SK-N-MC (cell line): ENCODE measurements at regions not wholly inside any gene's neighbourhood (a gene's known extent, or its start where the extent isn't known, plus 50 kb on each side); places are given as distances from the start of the nearest gene placed in this dataset.

Experiments used
- DNase-seq: peaks from one replicate; pipeline ENCODE4 v3.0.0-alpha.2; 2011; ENCODE audit warnings: low read depth, low spot score
- H3K27ac ChIP-seq: fragments of 200-600 bp; sonication (generic); 2 replicates; pipeline ENCODE4 v1.5.1; 2016; ENCODE audit warnings: mixed run types
- H3K36me3 ChIP-seq: fragments of 200-600 bp; sonication (generic); 2 replicates; pipeline ENCODE4 v1.6.1; 2017; ENCODE audit warnings: antibody characterized with exemption, low read length, mixed read lengths; ENCODE audit not compliant: insufficient read depth
- H3K4me3 ChIP-seq: fragments of 200-600 bp; sonication (generic); 2 replicates; pipeline ENCODE4 v1.5.1; 2016
- H3K9ac ChIP-seq: fragments of 200-600 bp; sonication (generic); 2 replicates; pipeline ENCODE4 v1.8.0; 2017; ENCODE audit warnings: mixed run types, mixed read lengths; ENCODE audit not compliant: insufficient read length
- H3K9me3 ChIP-seq: fragments of 200-600 bp; sonication (generic); 2 replicates; pipeline ENCODE4 v1.6.1; 2017; ENCODE audit warnings: low read depth, mild to moderate bottlenecking, antibody characterized with exemption, low read length, moderate library complexity, mixed read lengths
- EZH2 ChIP-seq: fragments of 200-600 bp; sonication (generic); IDR thresholded peaks from one replicate; pipeline ENCODE4 v1.6.1; 2017; ENCODE audit warnings: antibody characterized with exemption
- FOXP2 ChIP-seq: optimal IDR thresholded peaks from 2 replicates; pipeline ENCODE3; 2011; ENCODE audit warnings: mild to moderate bottlenecking, moderate library complexity; ENCODE audit not compliant: insufficient read depth; ENCODE audit errors: extremely low read length, control extremely low read depth
- POLR2AphosphoS5 ChIP-seq: IDR thresholded peaks from 2 replicates; pipeline ENCODE4 v1.6.1; 2012; ENCODE audit warnings: mild to moderate bottlenecking, low read depth, low read length, borderline replicate concordance

DNA sequence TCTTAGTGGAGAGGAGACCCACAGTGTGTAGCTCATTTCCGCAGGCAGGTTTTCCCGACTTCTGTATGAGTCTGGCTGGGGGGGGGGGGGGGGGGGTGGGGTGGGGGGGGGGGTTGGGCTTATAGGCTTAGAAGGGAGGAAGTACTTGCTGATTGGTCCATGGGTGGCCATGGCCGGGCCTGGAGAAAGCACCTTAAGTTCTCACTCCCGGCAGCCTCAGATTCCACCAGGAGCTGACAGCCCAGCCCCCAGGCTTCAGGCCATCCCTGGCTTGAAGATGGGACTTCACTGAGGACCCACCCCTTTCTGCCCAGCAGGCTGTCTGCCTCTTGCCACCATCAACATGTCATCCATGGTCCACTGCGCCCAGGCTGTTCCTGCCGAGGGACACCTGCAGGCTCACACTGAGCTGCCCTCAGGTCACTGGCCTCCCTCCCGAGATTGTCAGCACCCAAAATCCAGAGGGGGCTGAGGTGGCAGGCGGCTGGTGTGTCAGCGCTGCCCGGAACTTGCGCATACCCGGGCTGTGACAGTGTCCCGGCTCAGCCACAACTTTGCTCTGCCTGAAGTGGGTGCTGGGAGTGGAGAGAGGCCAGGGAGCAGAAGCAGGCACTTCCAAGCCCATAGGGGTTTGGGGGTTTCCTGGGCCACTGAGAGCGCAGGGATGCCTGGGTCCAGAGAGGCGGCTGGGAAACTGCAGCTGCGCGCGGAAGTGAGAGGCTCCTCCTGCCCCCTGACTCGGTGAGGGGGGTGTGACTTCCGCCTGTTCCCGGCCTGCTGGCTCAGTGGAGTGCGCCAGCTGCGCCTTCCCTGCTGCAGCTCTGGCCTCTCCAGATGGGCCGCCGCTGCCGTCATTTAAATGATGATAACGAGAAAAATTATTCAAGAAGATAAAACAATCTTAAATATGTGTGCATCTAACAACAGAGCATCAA, 256.1 kb downstream of the RPRM start:
- TF ChIP-seq FOXP2: no peak
- TF ChIP-seq POLR2AphosphoS5: no peak
- no peak for TF ChIP-seq EZH2
- DNase-seq: no peak
- H3K4me3 ChIP-seq: no peak overlapping the region
- no peak overlapping the region for H3K27ac ChIP-seq
- no peaks in the 10 kb centered on the region for H3K9me3 ChIP-seq
- H3K9ac ChIP-seq: no peak overlapping the region
- no peaks in the 10 kb centered on the region for H3K36me3 ChIP-seq

DNA sequence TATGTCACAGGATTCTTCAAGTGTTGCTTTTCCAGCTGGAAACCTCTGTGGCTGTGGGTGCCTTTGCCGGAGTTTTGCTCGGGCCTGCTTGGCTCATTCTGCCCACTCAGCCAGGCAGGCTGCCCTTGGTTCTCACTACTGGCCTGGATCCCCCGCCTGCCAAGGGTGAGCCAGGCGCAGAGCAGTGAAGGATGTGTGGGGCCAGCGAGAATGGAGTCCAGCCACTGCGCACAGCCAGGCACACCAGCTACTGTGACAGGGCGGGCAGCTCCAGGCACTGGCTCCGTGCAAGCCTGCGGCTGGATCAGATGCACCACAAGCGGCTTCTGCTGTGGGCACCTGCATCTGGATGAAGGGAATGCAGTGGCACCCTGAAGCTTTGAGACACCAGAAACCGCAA, 257.1 kb downstream of the RPRM start:
- Histone ChIP-seq H3K27ac (no peak overlapping the region), H3K4me3 (no peak overlapping the region), H3K9me3 (no peaks in the 10 kb centered on the region), H3K36me3 (no peaks in the 10 kb centered on the region), H3K9ac (no peak overlapping the region)
- no peak for DNase-seq
- no peak for TF ChIP-seq EZH2

DNA sequence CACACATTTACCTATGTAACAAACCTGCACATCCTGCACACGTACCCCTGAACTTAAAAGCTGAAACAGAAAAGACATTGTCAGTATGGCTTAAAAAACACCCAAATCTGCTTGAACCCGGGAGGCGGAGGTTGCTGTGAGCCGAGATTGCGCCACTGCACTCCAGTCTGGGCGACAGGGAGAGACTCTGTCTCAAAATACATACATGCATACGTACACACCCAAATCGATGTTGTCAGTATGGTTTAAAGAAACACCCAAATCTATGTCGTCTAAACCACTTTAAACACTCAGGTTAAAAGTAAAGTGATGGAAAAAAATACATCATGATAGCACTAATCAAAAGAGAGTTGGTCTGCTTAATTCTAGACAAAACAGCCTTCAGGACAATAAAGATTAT, 257.5 kb downstream of the RPRM start:
- no peak overlapping the region for H3K9ac ChIP-seq
- no peaks in the 10 kb centered on the region for H3K9me3 ChIP-seq
- no peak overlapping the region for H3K27ac ChIP-seq
- no peak overlapping the region for H3K4me3 ChIP-seq
- H3K36me3 ChIP-seq: no peaks in the 10 kb centered on the region
- DNase-seq: no peak
- TF ChIP-seq FOXP2 (no peak), EZH2 (no peak), POLR2AphosphoS5 (no peak)

DNA sequence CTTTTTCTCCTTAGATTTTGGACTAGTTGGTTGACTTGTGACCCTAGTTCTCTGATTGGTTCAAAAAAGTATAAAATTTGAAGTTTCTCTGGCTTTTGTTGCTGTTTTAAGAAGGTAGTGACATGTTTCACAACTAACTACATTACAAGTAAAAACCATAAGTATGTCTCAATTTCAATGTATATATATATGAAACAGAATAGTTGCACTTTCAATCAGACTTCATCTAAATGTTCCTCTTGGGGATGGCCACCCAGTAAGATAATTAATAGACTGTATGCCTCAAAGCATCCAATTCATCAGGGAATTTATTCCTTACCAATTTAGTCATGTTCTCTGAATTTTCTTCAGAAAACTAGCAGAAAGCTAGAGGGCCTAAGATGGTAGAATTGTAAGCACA, 259.7 kb downstream of the RPRM start:
- Histone ChIP-seq H3K9ac (no peak overlapping the region), H3K4me3 (no peak overlapping the region), H3K27ac (no peak overlapping the region), H3K9me3 (no peaks in the 10 kb centered on the region), H3K36me3 (no peaks in the 10 kb centered on the region)
- no peak for DNase-seq
- TF ChIP-seq POLR2AphosphoS5: no peak
- TF ChIP-seq FOXP2: no peak
- no peak for TF ChIP-seq EZH2

GRCh38 chr2:153214337-153214736, 264.2 kb downstream of the RPRM start:
- Histone ChIP-seq H3K9ac (no peak overlapping the region), H3K4me3 (no peak overlapping the region), H3K9me3 (no peaks in the 10 kb centered on the region), H3K27ac (no peak overlapping the region), H3K36me3 (no peaks in the 10 kb centered on the region)
- DNase-seq: no peak
- no peak for TF ChIP-seq POLR2AphosphoS5
- no peak for TF ChIP-seq FOXP2
- no peak for TF ChIP-seq EZH2

GRCh38 chr2:153213022-153213421, 265.5 kb downstream of the RPRM start:
- Histone ChIP-seq H3K9me3 (no peaks in the 10 kb centered on the region), H3K4me3 (no peak overlapping the region), H3K36me3 (no peaks in the 10 kb centered on the region), H3K9ac (no peak overlapping the region), H3K27ac (no peak overlapping the region)
- no peak for DNase-seq
- TF ChIP-seq POLR2AphosphoS5 (no peak), FOXP2 (no peak), EZH2 (no peak)

GRCh38 chr2:153197402-153198386, 280.9 kb downstream of the RPRM start:
- no peak overlapping the region for H3K4me3 ChIP-seq
- TF ChIP-seq FOXP2: no peak
- TF ChIP-seq POLR2AphosphoS5: no peak
- no peak overlapping the region for H3K27ac ChIP-seq
- no peak overlapping the region for H3K9ac ChIP-seq
- no peaks in the 10 kb centered on the region for H3K36me3 ChIP-seq
- no peak for DNase-seq
- H3K9me3 ChIP-seq: no peaks in the 10 kb centered on the region

GRCh38 chr2:153196378-153197058, 282.0 kb downstream of the RPRM start:
- Histone ChIP-seq H3K4me3 (no peak overlapping the region), H3K27ac (no peak overlapping the region), H3K9me3 (no peaks in the 10 kb centered on the region), H3K36me3 (no peaks in the 10 kb centered on the region), H3K9ac (no peak overlapping the region)
- no peak for DNase-seq
- TF ChIP-seq EZH2 (no peak), FOXP2 (no peak), POLR2AphosphoS5 (no peak)

- TF ChIP-seq EZH2 (no peak), FOXP2 (no peak), POLR2AphosphoS5 (no peak)
- DNase-seq: no peak
- Histone ChIP-seq H3K27ac (no peak overlapping the region), H3K4me3 (no peak overlapping the region), H3K36me3 (no peaks in the 10 kb centered on the region), H3K9ac (no peak overlapping the region), H3K9me3 (no peaks in the 10 kb centered on the region)
Measured at GRCh38 chr2:153195342-153195741, 283.2 kb downstream of the RPRM start.
